ENCODE measurements at regions not wholly inside any gene's neighbourhood (a gene's known extent, or its start where the extent isn't known, plus 50 kb on each side); places are given as distances from the start of the nearest gene placed in this dataset.

GRCh38 chrX:22616867-22617266 lies 344.2 kb downstream of the CBLL2 start:
- TF ChIP-seq CTCF (IDR thresholded peaks at IDR 0.05) (no peak), EP300 (IDR thresholded peaks at IDR 0.05) (no peak), POLR2AphosphoS5 (IDR thresholded peaks at IDR 0.05) (no peak)

Measured in sigmoid colon (tissue), 4 donors.